ENCODE measurements at regions not wholly inside any gene's neighbourhood (a gene's known extent, or its start where the extent isn't known, plus 50 kb on each side); places are given as distances from the start of the nearest gene placed in this dataset.

GRCh38 chr2:64854773-64855237, 134.4 kb upstream of the SLC1A4 start:
- no peak for DNase-seq (ENCODE audit: low spot score)

- DNase-seq (ENCODE audit: low spot score): no peak
Measured at GRCh38 chr2:64857581-64858471, 131.4 kb upstream of the SLC1A4 start.

- no peak for DNase-seq (ENCODE audit: low spot score)
Measured at GRCh38 chr2:64858541-64859311, 130.5 kb upstream of the SLC1A4 start.

- peak; percentile 86 for DNase-seq (ENCODE audit: low spot score)
Measured at GRCh38 chr2:64859312-64860212, 129.6 kb upstream of the SLC1A4 start.

- DNase-seq (ENCODE audit: low spot score): no peak
Measured at GRCh38 chr2:64860276-64860885, 128.8 kb upstream of the SLC1A4 start.

GRCh38 chr2:64860936-64861335, 128.3 kb upstream of the SLC1A4 start:
- no peak for DNase-seq (ENCODE audit: low spot score)

GRCh38 chr2:64861452-64862397, 127.5 kb upstream of the SLC1A4 start:
- DNase-seq (ENCODE audit: low spot score): no peak

GRCh38 chr2:64862623-64863022, 126.6 kb upstream of the SLC1A4 start:
- DNase-seq (ENCODE audit: low spot score): no peak

GRCh38 chr2:64863097-64863820, 125.9 kb upstream of the SLC1A4 start:
- DNase-seq (ENCODE audit: low spot score): no peak

GRCh38 chr2:64865073-64865830, 123.9 kb upstream of the SLC1A4 start:
- peak; percentile 73 for DNase-seq (ENCODE audit: low spot score)

- DNase-seq (ENCODE audit: low spot score): no peak
Measured at GRCh38 chr2:64865831-64866345, 123.3 kb upstream of the SLC1A4 start.

GRCh38 chr2:64866797-64867196, 122.4 kb upstream of the SLC1A4 start:
- DNase-seq (ENCODE audit: low spot score): peak; percentile 81

GRCh38 chr2:64867253-64867996, 121.8 kb upstream of the SLC1A4 start:
- no peak for DNase-seq (ENCODE audit: low spot score)

- no peak for DNase-seq (ENCODE audit: low spot score)
Measured at GRCh38 chr2:64869126-64869525, 120.1 kb upstream of the SLC1A4 start.

- peak; percentile 79 for DNase-seq (ENCODE audit: low spot score)
Measured at GRCh38 chr2:64873472-64873924, 115.7 kb upstream of the SLC1A4 start.

- no peak for DNase-seq (ENCODE audit: low spot score)
Measured at GRCh38 chr2:64874593-64874992, 114.6 kb upstream of the SLC1A4 start.

- no peak for DNase-seq (ENCODE audit: low spot score)
Measured at GRCh38 chr2:64875368-64875767, 113.8 kb upstream of the SLC1A4 start.

GRCh38 chr2:64876137-64876647, 113.0 kb upstream of the SLC1A4 start:
- DNase-seq (ENCODE audit: low spot score): peak; percentile 79
